WERI-Rb-1 (cell line): ENCODE measurements at regions not wholly inside any gene's neighbourhood (a gene's known extent, or its start where the extent isn't known, plus 50 kb on each side); places are given as distances from the start of the nearest gene placed in this dataset.

Experiments used
- DNase-seq: peaks from one replicate; pipeline ENCODE4 v3.0.0-alpha.2; 2020
- H3K27ac ChIP-seq: fragments of 250-450 bp; sonication (Bioruptor Pico); 2 replicates; pipeline ENCODE4 v1.5.1; 2020; ENCODE audit warnings: mild to moderate bottlenecking, moderate library complexity
- H3K27me3 ChIP-seq: fragments of 250-450 bp; sonication (Bioruptor Pico); 2 replicates; pipeline ENCODE4 v1.5.1; 2021; ENCODE audit warnings: mild to moderate bottlenecking, low read depth, moderate library complexity; ENCODE audit not compliant: insufficient read depth, severe bottlenecking
- H3K36me3 ChIP-seq: fragments of 250-450 bp; sonication (Bioruptor Pico); 2 replicates; pipeline ENCODE4 v1.5.1; 2020; ENCODE audit warnings: mild to moderate bottlenecking, moderate library complexity
- H3K4me3 ChIP-seq: 2 replicates; pipeline ENCODE4 v1.5.1; 2011; ENCODE audit warnings: low read depth, mild to moderate bottlenecking, control low read depth, low read length
- H3K9me3 ChIP-seq: fragments of 250-450 bp; sonication (Bioruptor Pico); 2 replicates; pipeline ENCODE4 v1.5.1; 2021; ENCODE audit warnings: mild to moderate bottlenecking, moderate library complexity; ENCODE audit not compliant: severe bottlenecking
- CTCF ChIP-seq: IDR thresholded peaks from 2 replicates; pipeline ENCODE4 v1.5.1; 2011; ENCODE audit warnings: low read depth, mild to moderate bottlenecking, control low read depth, inconsistent platforms, low read length

DNA sequence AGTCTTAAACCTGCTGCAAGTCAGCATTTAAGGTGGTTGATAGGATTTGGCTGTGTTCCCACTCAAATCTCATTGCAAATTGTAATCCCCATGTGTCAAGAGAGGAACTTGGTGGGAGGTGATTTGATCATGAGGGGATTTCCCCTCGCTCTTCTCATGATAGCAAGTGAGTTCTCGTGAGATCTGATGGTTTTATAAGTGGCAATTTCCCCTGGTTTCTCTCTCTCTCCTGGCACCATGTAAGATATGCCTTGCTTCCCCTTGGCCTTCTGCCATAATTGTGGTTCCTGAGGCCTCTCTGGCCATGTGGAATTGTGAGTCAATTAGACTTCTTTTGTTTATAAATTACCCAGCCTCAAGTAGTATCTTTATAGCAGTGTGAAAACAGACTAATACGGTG is 84.3 kb upstream of the SMC2 start:
- TF ChIP-seq CTCF = no peak
- Histone ChIP-seq H3K36me3 (no peaks in the 10 kb centered on the region), H3K4me3 (no peak overlapping the region), H3K27ac (no peak overlapping the region), H3K27me3 (no peaks in the 10 kb centered on the region), H3K9me3 (no peaks in the 10 kb centered on the region)
- DNase-seq = no peak

GRCh38 chr9:104022083-104022482 is 72.0 kb upstream of the SMC2 start:
- no peak for DNase-seq
- no peak overlapping the region for H3K27ac ChIP-seq
- no peak overlapping the region for H3K4me3 ChIP-seq
- H3K9me3 ChIP-seq = no peaks in the 10 kb centered on the region
- no peak for TF ChIP-seq CTCF
- H3K36me3 ChIP-seq = no peaks in the 10 kb centered on the region
- no peaks in the 10 kb centered on the region for H3K27me3 ChIP-seq

GRCh38 chr9:104025104-104025503 is 69.0 kb upstream of the SMC2 start:
- H3K27me3 ChIP-seq = no peaks in the 10 kb centered on the region
- no peak overlapping the region for H3K4me3 ChIP-seq
- no peak for DNase-seq
- no peaks in the 10 kb centered on the region for H3K9me3 ChIP-seq
- H3K27ac ChIP-seq = no peak overlapping the region
- no peaks in the 10 kb centered on the region for H3K36me3 ChIP-seq
- no peak for TF ChIP-seq CTCF

GRCh38 chr9:104025945-104026344 is 68.2 kb upstream of the SMC2 start:
- no peaks in the 10 kb centered on the region for H3K36me3 ChIP-seq
- no peak overlapping the region for H3K27ac ChIP-seq
- no peak for DNase-seq
- TF ChIP-seq CTCF = no peak
- no peaks in the 10 kb centered on the region for H3K9me3 ChIP-seq
- H3K4me3 ChIP-seq = no peak overlapping the region
- no peaks in the 10 kb centered on the region for H3K27me3 ChIP-seq

DNA sequence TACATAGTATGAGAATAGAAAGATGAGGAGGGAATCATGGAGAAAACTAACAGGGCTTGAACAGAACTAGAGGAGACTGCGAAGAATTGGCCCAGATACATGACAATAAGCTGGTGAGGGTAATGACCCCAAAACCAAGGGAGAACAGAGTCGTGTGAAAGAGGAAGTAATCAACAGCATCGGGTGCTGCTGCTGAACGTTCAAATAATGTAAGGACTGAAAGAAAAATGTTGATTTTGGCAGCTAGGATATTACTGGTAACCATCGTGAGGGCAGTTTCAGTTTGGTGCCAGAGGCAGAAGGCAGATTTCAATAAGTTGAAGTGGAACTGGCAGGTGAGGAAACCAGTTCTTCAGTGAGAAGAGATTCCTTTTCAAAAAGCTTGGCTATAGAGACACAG is 66.8 kb upstream of the SMC2 start:
- Histone ChIP-seq H3K36me3 (no peaks in the 10 kb centered on the region), H3K9me3 (no peaks in the 10 kb centered on the region), H3K27ac (no peak overlapping the region), H3K4me3 (no peak overlapping the region), H3K27me3 (no peaks in the 10 kb centered on the region)
- no peak for TF ChIP-seq CTCF
- no peak for DNase-seq

DNA sequence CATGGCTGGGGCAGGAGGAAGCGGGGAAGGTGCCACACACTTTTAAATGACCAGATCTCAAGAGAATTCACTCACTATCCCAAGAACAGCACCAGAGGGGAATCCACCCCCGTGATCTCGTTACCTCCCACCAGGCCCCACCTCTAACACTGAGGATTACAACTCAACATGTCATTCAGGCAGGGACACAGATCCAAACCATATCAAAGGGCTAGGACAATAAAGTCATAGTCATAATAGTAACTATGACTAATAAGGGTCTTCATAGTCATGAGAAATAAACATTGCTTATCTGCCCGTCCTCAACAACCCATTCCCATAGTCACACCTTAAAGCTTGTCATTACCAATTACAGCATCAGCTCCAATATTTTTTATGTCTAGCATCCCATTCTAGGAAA is 65.3 kb upstream of the SMC2 start:
- Histone ChIP-seq H3K9me3 (no peaks in the 10 kb centered on the region), H3K36me3 (no peaks in the 10 kb centered on the region), H3K27me3 (no peaks in the 10 kb centered on the region), H3K4me3 (no peak overlapping the region), H3K27ac (no peak overlapping the region)
- TF ChIP-seq CTCF = no peak
- DNase-seq = no peak
